Lower leg skin (tissue), 3 donors: ENCODE measurements at regions not wholly inside any gene's neighbourhood (a gene's known extent, or its start where the extent isn't known, plus 50 kb on each side); places are given as distances from the start of the nearest gene placed in this dataset.

Source experiments
- CTCF ChIP-seq, 3 donors: fragments of 450-650 bp; IDR thresholded peaks; one replicate each; pipeline ENCODE4 v1.5.1; 2016; ENCODE audit warnings: antibody characterized with exemption in 3 of 3, mild to moderate bottlenecking in 3 of 3, moderate library complexity in 2 of 3
- POLR2A ChIP-seq, 2 donors: fragments of 450-650 bp; IDR thresholded peaks; one replicate each; pipeline ENCODE4 v1.6.1; 2016 to 2017; ENCODE audit warnings: antibody characterized with exemption in 2 of 2, mild to moderate bottlenecking in 1 of 2, moderate library complexity in 1 of 2

GRCh38 chr13:40495621-40496001 lies 170.8 kb downstream of the FOXO1 start:
- TF ChIP-seq CTCF (IDR thresholded peaks at IDR 0.05), result no peak
- TF ChIP-seq POLR2A (IDR thresholded peaks at IDR 0.05), result no peak
